Liver (tissue), 3 donors: ENCODE measurements at regions not wholly inside any gene's neighbourhood (a gene's known extent, or its start where the extent isn't known, plus 50 kb on each side); places are given as distances from the start of the nearest gene placed in this dataset.

ENCODE experiments used
- EGR1 ChIP-seq, 2 donors: IDR thresholded peaks; 2 replicates each; pipeline ENCODE4 v1.6.1; 2016 to 2018; ENCODE audit warnings: antibody characterized with exemption in 2 of 2, low read depth in 2 of 2
- FOXA1 ChIP-seq: IDR thresholded peaks from 2 replicates; pipeline ENCODE4 v1.6.1; 2016; ENCODE audit warnings: antibody characterized with exemption
- HNF4A ChIP-seq, 2 donors: conservative IDR thresholded peaks; 2 replicates each; pipeline ENCODE4 v1.6.1; 2016; ENCODE audit warnings: antibody characterized with exemption in 2 of 2, mild to moderate bottlenecking in 2 of 2
- RAD21 ChIP-seq, 2 donors: IDR thresholded peaks; 2 replicates each; pipeline ENCODE4 v1.6.1; 2016; ENCODE audit warnings: antibody characterized with exemption in 2 of 2, mild to moderate bottlenecking in 2 of 2
- SP1 ChIP-seq: IDR thresholded peaks from 2 replicates; pipeline ENCODE4 v1.6.1; 2018; ENCODE audit warnings: antibody characterized with exemption, mild to moderate bottlenecking
- TAF1 ChIP-seq: conservative IDR thresholded peaks from 2 replicates; pipeline ENCODE4 v1.6.1; 2016; ENCODE audit warnings: antibody characterized with exemption, mild to moderate bottlenecking
- TF ChIP-seq, protein P1 (sequence below): fragments of 150-350 bp; IDR thresholded peaks from 2 replicates; pipeline ENCODE4 v1.5.1; 2017; ENCODE audit warnings: improper control_type of control experiment, low read depth, low read length; ENCODE audit not compliant: missing input control
- TF ChIP-seq, protein P2 (sequence below): IDR thresholded peaks from 2 replicates; pipeline ENCODE4 v1.6.1; 2016; ENCODE audit warnings: antibody characterized with exemption
- TF ChIP-seq, protein P3 (sequence below): IDR thresholded peaks from 2 replicates; pipeline ENCODE4 v1.6.1; 2016; ENCODE audit warnings: antibody characterized with exemption
- donor health status: healthy.
- donor health status: healthy.

DNA sequence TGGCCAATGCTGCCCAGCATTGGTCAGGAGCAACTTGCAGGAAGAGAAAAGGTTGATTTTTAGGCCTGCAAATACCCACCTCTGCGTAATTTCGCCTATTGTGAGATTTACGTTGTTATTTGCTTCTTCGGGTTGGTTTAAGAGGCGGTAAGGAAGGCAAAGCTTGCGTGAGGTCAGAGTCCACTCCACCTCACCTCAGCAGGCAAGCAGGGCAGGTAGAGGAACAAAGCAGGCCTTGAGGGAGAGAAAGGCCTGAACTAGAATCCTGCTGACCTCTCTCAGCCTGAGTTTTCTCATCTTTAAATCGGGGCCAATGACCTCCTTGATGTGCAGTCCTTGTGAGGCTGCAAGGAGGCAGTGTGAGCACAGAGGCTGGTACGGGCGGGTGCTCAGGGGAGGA lies 239.1 kb downstream of the CDC5L start:
- TF ChIP-seq TAF1: no peak
- TF ChIP-seq SP1: no peak
- TF ChIP-seq, protein P1, sequence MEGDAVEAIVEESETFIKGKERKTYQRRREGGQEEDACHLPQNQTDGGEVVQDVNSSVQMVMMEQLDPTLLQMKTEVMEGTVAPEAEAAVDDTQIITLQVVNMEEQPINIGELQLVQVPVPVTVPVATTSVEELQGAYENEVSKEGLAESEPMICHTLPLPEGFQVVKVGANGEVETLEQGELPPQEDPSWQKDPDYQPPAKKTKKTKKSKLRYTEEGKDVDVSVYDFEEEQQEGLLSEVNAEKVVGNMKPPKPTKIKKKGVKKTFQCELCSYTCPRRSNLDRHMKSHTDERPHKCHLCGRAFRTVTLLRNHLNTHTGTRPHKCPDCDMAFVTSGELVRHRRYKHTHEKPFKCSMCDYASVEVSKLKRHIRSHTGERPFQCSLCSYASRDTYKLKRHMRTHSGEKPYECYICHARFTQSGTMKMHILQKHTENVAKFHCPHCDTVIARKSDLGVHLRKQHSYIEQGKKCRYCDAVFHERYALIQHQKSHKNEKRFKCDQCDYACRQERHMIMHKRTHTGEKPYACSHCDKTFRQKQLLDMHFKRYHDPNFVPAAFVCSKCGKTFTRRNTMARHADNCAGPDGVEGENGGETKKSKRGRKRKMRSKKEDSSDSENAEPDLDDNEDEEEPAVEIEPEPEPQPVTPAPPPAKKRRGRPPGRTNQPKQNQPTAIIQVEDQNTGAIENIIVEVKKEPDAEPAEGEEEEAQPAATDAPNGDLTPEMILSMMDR: no peak
- TF ChIP-seq FOXA1: no peak
- no peak for TF ChIP-seq HNF4A (conservative IDR thresholded peaks at IDR 0.05)
- TF ChIP-seq, protein P2, sequence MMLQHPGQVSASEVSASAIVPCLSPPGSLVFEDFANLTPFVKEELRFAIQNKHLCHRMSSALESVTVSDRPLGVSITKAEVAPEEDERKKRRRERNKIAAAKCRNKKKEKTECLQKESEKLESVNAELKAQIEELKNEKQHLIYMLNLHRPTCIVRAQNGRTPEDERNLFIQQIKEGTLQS: no peak
- no peak for TF ChIP-seq EGR1 (IDR thresholded peaks at IDR 0.05; ENCODE audit: low read depth in 2 of 2)
- no peak for TF ChIP-seq RAD21 (IDR thresholded peaks at IDR 0.05)
- TF ChIP-seq, protein P3, sequence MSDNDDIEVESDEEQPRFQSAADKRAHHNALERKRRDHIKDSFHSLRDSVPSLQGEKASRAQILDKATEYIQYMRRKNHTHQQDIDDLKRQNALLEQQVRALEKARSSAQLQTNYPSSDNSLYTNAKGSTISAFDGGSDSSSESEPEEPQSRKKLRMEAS: no peak
